ENCODE measurements at regions not wholly inside any gene's neighbourhood (a gene's known extent, or its start where the extent isn't known, plus 50 kb on each side); places are given as distances from the start of the nearest gene placed in this dataset.

DNA sequence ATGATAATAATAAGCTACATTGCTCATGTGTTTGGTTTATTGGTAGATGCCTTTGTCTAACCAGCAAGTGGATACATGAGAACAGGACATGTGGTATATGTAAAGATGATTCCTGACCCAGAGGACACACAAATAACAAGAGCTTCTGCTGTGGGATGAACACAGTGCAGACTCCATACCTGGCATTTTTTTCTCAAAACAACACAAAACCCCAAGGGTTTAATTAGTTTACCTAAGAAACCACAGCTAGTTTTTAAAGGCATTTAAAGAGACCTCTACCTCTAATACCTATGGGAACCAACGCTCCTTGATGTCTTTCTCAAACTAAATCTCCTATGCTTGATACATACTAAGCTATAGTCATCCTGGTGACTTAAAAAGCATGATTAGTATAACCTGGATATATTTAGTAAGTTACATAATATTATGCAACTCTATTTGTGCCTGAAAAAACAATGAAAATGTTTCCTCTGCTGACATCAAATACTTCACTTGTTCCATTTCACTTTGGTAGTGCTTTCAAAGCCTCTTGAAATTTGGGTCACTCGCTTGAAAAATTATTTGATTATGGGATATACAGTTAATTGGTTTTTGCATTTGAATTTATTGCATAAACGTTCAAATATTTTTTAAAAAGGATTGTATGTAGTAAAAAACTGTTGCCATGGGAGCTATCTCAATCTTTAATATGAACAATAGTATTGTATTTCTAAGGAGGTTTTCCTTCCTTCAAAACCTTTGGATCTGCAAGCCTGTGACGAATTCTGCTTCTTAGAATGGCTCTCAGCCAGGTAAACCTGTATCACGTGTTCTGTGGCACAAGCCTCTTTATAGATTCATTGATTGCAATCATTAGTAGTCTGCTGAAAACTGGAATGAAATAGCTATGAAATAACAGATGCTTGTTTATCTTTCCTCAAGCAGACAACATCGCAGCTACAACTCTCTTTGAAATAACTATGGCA lies 233.0 kb upstream of the KCNMB2 start:
- TF ChIP-seq, protein P1, sequence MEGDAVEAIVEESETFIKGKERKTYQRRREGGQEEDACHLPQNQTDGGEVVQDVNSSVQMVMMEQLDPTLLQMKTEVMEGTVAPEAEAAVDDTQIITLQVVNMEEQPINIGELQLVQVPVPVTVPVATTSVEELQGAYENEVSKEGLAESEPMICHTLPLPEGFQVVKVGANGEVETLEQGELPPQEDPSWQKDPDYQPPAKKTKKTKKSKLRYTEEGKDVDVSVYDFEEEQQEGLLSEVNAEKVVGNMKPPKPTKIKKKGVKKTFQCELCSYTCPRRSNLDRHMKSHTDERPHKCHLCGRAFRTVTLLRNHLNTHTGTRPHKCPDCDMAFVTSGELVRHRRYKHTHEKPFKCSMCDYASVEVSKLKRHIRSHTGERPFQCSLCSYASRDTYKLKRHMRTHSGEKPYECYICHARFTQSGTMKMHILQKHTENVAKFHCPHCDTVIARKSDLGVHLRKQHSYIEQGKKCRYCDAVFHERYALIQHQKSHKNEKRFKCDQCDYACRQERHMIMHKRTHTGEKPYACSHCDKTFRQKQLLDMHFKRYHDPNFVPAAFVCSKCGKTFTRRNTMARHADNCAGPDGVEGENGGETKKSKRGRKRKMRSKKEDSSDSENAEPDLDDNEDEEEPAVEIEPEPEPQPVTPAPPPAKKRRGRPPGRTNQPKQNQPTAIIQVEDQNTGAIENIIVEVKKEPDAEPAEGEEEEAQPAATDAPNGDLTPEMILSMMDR (conservative IDR thresholded peaks at IDR 0.05), result no peak
- no peak for TF ChIP-seq EZH2 (IDR thresholded peaks at IDR 0.05; ENCODE audit: low read depth)

All from PC-9 (cell line).